GM23338 (cell line): ENCODE measurements at regions not wholly inside any gene's neighbourhood (a gene's known extent, or its start where the extent isn't known, plus 50 kb on each side); places are given as distances from the start of the nearest gene placed in this dataset.

Experiments
- CREB1 ChIP-seq: fragments of 250-450 bp; sonication (Bioruptor Pico); IDR thresholded peaks from 2 replicates; pipeline ENCODE4 v1.5.0; 2020; ENCODE audit warnings: low read depth, mild to moderate bottlenecking, moderate library complexity
- CTCF ChIP-seq, 2 experiments: fragments of 200-600 bp in 1 of 2; sonication (generic) in 1 of 2; conservative IDR thresholded peaks; 2 replicates each; pipeline versions ENCODE4 v1.5.1 to v1.6.1; 2016 to 2017; ENCODE audit warnings: antibody characterized with exemption in 2 of 2, low read depth in 2 of 2, mild to moderate bottlenecking in 2 of 2, moderate library complexity in 1 of 2
- EZH2 ChIP-seq: fragments of 200-600 bp; sonication (generic); IDR thresholded peaks from one replicate; pipeline ENCODE4 v1.8.0; 2017; ENCODE audit warnings: antibody characterized with exemption, mild to moderate bottlenecking, low read depth; ENCODE audit not compliant: unreplicated experiment
- JUNB ChIP-seq: IDR thresholded peaks from one replicate; pipeline ENCODE4 v1.6.1; 2016; ENCODE audit warnings: antibody characterized with exemption; ENCODE audit not compliant: unreplicated experiment
- POLR2AphosphoS5 ChIP-seq: IDR thresholded peaks from 2 replicates; pipeline ENCODE4 v1.6.1; 2016; ENCODE audit warnings: antibody characterized with exemption, low read depth
- REST ChIP-seq: IDR thresholded peaks from one replicate; pipeline ENCODE4 v1.6.1; 2018; ENCODE audit warnings: antibody characterized with exemption; ENCODE audit not compliant: unreplicated experiment
- STAT1 ChIP-seq: IDR thresholded peaks from one replicate; pipeline ENCODE4 v1.6.1; 2016; ENCODE audit warnings: antibody characterized with exemption; ENCODE audit not compliant: unreplicated experiment

- TF ChIP-seq CTCF (conservative IDR thresholded peaks at IDR 0.05; ENCODE audit: low read depth in 2 of 2) (no peak), CREB1 (no peak), STAT1 (no peak), POLR2AphosphoS5 (no peak), EZH2 (no peak), REST (no peak), JUNB (no peak)
These were observed 263.9 kb downstream of the ICE1 start for GRCh38 chr5:5686356-5686755.
